ENCODE measurements at regions not wholly inside any gene's neighbourhood (a gene's known extent, or its start where the extent isn't known, plus 50 kb on each side); places are given as distances from the start of the nearest gene placed in this dataset.

DNA sequence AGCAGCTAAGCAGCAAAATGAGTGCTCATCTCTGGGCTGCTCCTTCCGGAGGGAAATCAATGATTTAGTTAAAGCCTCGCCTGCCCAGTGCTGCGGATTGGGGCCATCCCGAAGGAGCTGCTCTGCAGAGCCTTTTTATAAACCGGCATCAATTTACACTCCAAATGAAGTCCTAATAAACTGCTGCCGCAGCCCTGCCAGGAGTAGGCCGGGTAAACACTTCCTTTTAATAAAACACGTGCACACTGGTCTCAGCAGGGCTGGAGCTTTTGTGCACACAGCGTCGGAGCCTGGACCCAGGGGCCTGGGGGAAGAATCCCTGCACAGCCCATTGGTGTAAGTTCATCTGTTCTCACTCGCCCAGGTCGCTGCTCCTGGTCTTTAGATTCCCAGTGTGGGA, 79.6 kb upstream of the HS3ST2 start:
- no peak for DNase-seq (ENCODE audit: low spot score)
- no peak for TF ChIP-seq CTCF (conservative IDR thresholded peaks at IDR 0.05; ENCODE audit: low read depth, low read length)
- TF ChIP-seq EZH2 (IDR thresholded peaks at IDR 0.05; ENCODE audit: borderline replicate concordance, low read depth, low read length, poor library complexity, severe bottlenecking): no peak
- H3K27me3 ChIP-seq (replicated peaks; ENCODE audit: insufficient read depth, low read depth, low read length, poor library complexity): peaks cover 30% of the 10 kb centered on the region
- ChIA-PET CTCF (no interaction called here), POLR2A (ENCODE audit: low non-redundant PET) (no interaction called here)
- H3K36me3 ChIP-seq (ENCODE audit: insufficient read depth, low read length, poor library complexity, severe bottlenecking): no peaks in the 10 kb centered on the region
- H3K27ac ChIP-seq (ENCODE audit: low read depth, low read length, poor library complexity, severe bottlenecking): no peak overlapping the region
- H3K4me1 ChIP-seq (ENCODE audit: insufficient read depth, low read length, poor library complexity, severe bottlenecking): no peaks in the 10 kb centered on the region
- BruUV-seq (replicated peaks): no TSS peak
- H3K9me3 ChIP-seq (ENCODE audit: low read depth, low read length, poor library complexity, severe bottlenecking): no peaks in the 10 kb centered on the region
- intact Hi-C loops (cut with micrococcal nuclease; ENCODE audit: unreplicated experiment): no loop called here
- no peak overlapping the region for H3K4me3 ChIP-seq (ENCODE audit: low read depth, low read length, poor library complexity, severe bottlenecking)

- Histone ChIP-seq H3K4me1 (ENCODE audit: insufficient read depth, low read length, poor library complexity, severe bottlenecking) (no peaks in the 10 kb centered on the region), H3K27me3 (replicated peaks; ENCODE audit: insufficient read depth, low read depth, low read length, poor library complexity) (peaks cover 27% of the 10 kb centered on the region), H3K36me3 (ENCODE audit: insufficient read depth, low read length, poor library complexity, severe bottlenecking) (no peaks in the 10 kb centered on the region), H3K27ac (ENCODE audit: low read depth, low read length, poor library complexity, severe bottlenecking) (no peak overlapping the region), H3K9me3 (ENCODE audit: low read depth, low read length, poor library complexity, severe bottlenecking) (no peaks in the 10 kb centered on the region), H3K4me3 (ENCODE audit: low read depth, low read length, poor library complexity, severe bottlenecking) (no peak overlapping the region)
- no peak for DNase-seq (ENCODE audit: low spot score)
- ChIA-PET POLR2A (ENCODE audit: low non-redundant PET) (no interaction called here), CTCF (no interaction called here)
- no TSS peak for BruUV-seq (replicated peaks)
- TF ChIP-seq EZH2 (IDR thresholded peaks at IDR 0.05; ENCODE audit: borderline replicate concordance, low read depth, low read length, poor library complexity, severe bottlenecking) (no peak), CTCF (conservative IDR thresholded peaks at IDR 0.05; ENCODE audit: low read depth, low read length) (no peak)
- intact Hi-C loops (cut with micrococcal nuclease; ENCODE audit: unreplicated experiment): no loop called here
Observed at GRCh38 chr16:22736791-22737190, 77.2 kb upstream of the HS3ST2 start.

DNA sequence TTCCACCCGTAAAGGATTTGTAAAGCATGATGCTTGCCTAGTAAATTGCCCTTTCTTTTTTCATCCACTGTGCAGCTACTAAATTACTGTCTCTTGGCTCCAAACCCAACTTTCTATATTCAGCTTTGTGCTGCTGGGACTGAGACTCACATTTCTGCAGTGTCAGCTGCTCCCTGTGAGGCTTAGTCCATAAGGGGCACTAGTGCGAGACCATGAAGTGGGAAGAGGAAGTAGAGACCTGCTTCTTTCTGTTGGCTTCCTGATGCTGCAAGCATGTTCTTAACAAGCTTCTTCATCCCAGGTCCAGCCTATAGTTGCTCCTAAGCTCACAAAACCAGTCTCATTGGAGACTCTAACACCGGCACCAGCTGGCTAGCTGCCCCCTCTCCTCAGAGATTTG, 74.9 kb upstream of the HS3ST2 start:
- H3K4me3 ChIP-seq (ENCODE audit: low read depth, low read length, poor library complexity, severe bottlenecking): no peak overlapping the region
- H3K4me1 ChIP-seq (ENCODE audit: insufficient read depth, low read length, poor library complexity, severe bottlenecking): no peaks in the 10 kb centered on the region
- DNase-seq (ENCODE audit: low spot score): no peak
- no peaks in the 10 kb centered on the region for H3K36me3 ChIP-seq (ENCODE audit: insufficient read depth, low read length, poor library complexity, severe bottlenecking)
- H3K27me3 ChIP-seq (replicated peaks; ENCODE audit: insufficient read depth, low read depth, low read length, poor library complexity): peaks cover 7% of the 10 kb centered on the region
- H3K27ac ChIP-seq (ENCODE audit: low read depth, low read length, poor library complexity, severe bottlenecking): no peak overlapping the region
- CTCF ChIA-PET: no interaction called here
- POLR2A ChIA-PET (ENCODE audit: low non-redundant PET): no interaction called here
- intact Hi-C loops (cut with micrococcal nuclease; ENCODE audit: unreplicated experiment): no loop called here
- H3K9me3 ChIP-seq (ENCODE audit: low read depth, low read length, poor library complexity, severe bottlenecking): no peaks in the 10 kb centered on the region
- TF ChIP-seq CTCF (conservative IDR thresholded peaks at IDR 0.05; ENCODE audit: low read depth, low read length) (no peak), EZH2 (IDR thresholded peaks at IDR 0.05; ENCODE audit: borderline replicate concordance, low read depth, low read length, poor library complexity, severe bottlenecking) (no peak)
- BruUV-seq (replicated peaks): no TSS peak

Data from A673 (cell line).